ENCODE measurements at regions not wholly inside any gene's neighbourhood (a gene's known extent, or its start where the extent isn't known, plus 50 kb on each side); places are given as distances from the start of the nearest gene placed in this dataset.

GRCh38 chr4:60544981-60545380 is 655.1 kb upstream of the ADGRL3 start:
- ATAC-seq (ENCODE audit: low read depth) = no peak
- no peak overlapping the region for H3K4me3 Mint-ChIP-seq
- no peaks in the 10 kb centered on the region for H3K27me3 Mint-ChIP-seq
- no peaks in the 10 kb centered on the region for H3K4me1 Mint-ChIP-seq
- intact Hi-C loops (cut with micrococcal nuclease) = no loop called here
- CTCF ChIA-PET = no interaction called here
- no peaks in the 10 kb centered on the region for H3K36me3 Mint-ChIP-seq (ENCODE audit: low read depth)
- DNase-seq = no peak
- no peak overlapping the region for H3K27ac Mint-ChIP-seq
- TF ChIP-seq CTCF (IDR thresholded peaks at IDR 0.05) = no peak
- H3K9me3 Mint-ChIP-seq = peaks cover 12% of the 10 kb centered on the region
- POLR2A ChIA-PET = no interaction called here

DNA sequence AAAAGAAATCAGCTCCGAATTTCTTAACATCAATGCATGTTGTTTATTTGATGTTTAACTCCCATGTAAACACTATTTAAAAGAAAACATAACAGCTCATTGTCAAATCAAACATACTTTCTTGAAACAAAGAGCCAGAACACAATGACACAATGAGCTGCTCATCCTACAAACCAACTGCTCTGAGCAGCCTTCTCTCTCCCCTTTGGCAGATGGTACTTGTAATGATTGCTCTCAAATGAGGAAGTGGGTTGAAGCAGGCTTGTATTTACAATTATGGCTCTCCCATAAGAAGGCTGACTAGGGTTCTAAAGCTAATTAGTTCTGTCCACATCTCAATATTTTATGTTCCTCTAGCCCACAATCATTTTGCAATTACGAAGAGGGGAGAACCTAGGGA is 637.8 kb upstream of the ADGRL3 start:
- Mint-ChIP-seq H3K4me3 (no peak overlapping the region), H3K9me3 (peaks cover 8% of the 10 kb centered on the region), H3K36me3 (ENCODE audit: low read depth) (no peaks in the 10 kb centered on the region), H3K27me3 (no peaks in the 10 kb centered on the region), H3K27ac (no peak overlapping the region), H3K4me1 (no peaks in the 10 kb centered on the region)
- intact Hi-C loops (cut with micrococcal nuclease) = no loop called here
- ATAC-seq (ENCODE audit: low read depth) (no peak), DNase-seq (no peak)
- TF ChIP-seq CTCF (IDR thresholded peaks at IDR 0.05) = no peak
- CTCF ChIA-PET = no interaction called here
- POLR2A ChIA-PET = no interaction called here

- Mint-ChIP-seq H3K36me3 (ENCODE audit: low read depth) (no peaks in the 10 kb centered on the region), H3K27me3 (no peaks in the 10 kb centered on the region), H3K9me3 (peaks cover 6% of the 10 kb centered on the region), H3K4me1 (no peaks in the 10 kb centered on the region), H3K4me3 (no peak overlapping the region), H3K27ac (no peak overlapping the region)
- ChIA-PET CTCF (no interaction called here), POLR2A (no interaction called here)
- intact Hi-C loops (cut with micrococcal nuclease) = no loop called here
- no peak for ATAC-seq (ENCODE audit: low read depth)
- DNase-seq = no peak
- no peak for TF ChIP-seq CTCF (IDR thresholded peaks at IDR 0.05)
Observed at GRCh38 chr4:60565558-60565957, 634.6 kb upstream of the ADGRL3 start.

DNA sequence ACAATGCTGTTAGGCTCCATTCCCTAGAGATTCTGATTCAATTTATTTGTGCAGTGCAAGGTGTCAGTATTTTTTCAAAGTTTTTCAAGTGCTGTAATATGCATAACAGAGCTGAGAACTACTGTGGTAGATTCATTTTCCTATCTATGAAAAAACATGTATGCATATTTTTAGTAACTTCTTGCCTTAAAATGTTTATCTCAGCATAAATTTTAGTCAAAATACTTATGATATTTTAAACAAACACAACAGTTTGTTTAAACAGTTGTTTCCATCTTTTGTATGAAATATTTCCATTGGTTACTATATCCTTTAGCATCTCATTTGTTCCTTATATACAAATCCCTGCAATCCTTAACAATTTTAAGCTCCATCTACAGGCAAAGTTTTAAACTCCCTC is 624.8 kb upstream of the ADGRL3 start:
- H3K9me3 Mint-ChIP-seq = peaks cover 2% of the 10 kb centered on the region
- POLR2A ChIA-PET = no interaction called here
- H3K4me3 Mint-ChIP-seq = no peak overlapping the region
- CTCF ChIA-PET = no interaction called here
- no peaks in the 10 kb centered on the region for H3K36me3 Mint-ChIP-seq (ENCODE audit: low read depth)
- intact Hi-C loops (cut with micrococcal nuclease) = no loop called here
- DNase-seq (no peak), ATAC-seq (ENCODE audit: low read depth) (no peak)
- H3K27ac Mint-ChIP-seq = no peak overlapping the region
- H3K4me1 Mint-ChIP-seq = no peaks in the 10 kb centered on the region
- TF ChIP-seq CTCF (IDR thresholded peaks at IDR 0.05) = no peak
- no peaks in the 10 kb centered on the region for H3K27me3 Mint-ChIP-seq

DNA sequence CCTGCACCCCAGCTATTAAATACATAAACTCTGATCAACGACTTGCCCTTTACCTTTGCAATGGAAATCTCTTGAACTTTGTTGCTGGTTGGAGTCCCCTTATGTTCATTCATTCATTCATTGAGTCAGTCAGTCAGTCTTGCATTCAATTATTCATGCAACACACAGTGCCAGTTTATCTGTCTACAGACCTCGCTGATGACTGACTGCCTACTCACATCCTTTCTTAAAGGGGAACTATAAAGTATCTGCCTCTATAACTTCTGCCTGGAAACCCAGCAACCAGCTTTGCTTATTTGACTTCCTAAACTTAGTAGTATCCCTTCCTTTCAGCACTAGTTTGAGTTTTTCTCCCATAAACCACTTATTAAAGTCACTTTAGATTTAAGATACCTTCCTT is 620.8 kb upstream of the ADGRL3 start:
- Mint-ChIP-seq H3K4me1 (no peaks in the 10 kb centered on the region), H3K27me3 (no peaks in the 10 kb centered on the region), H3K9me3 (peaks cover 2% of the 10 kb centered on the region), H3K36me3 (ENCODE audit: low read depth) (no peaks in the 10 kb centered on the region), H3K27ac (no peak overlapping the region), H3K4me3 (no peak overlapping the region)
- CTCF ChIA-PET = no interaction called here
- POLR2A ChIA-PET = no interaction called here
- DNase-seq (no peak), ATAC-seq (ENCODE audit: low read depth) (no peak)
- no peak for TF ChIP-seq CTCF (IDR thresholded peaks at IDR 0.05)
- intact Hi-C loops (cut with micrococcal nuclease) = no loop called here
